PFSK-1 (cell line): ENCODE measurements at regions not wholly inside any gene's neighbourhood (a gene's known extent, or its start where the extent isn't known, plus 50 kb on each side); places are given as distances from the start of the nearest gene placed in this dataset.

ENCODE experiments used
- FOXP2 ChIP-seq: optimal IDR thresholded peaks from 2 replicates; pipeline ENCODE3; 2011; ENCODE audit warnings: borderline replicate concordance, control low read depth, inconsistent platforms; ENCODE audit not compliant: insufficient read depth; ENCODE audit errors: extremely low read length, extremely low read depth
- POLR2AphosphoS5 ChIP-seq: IDR thresholded peaks from 2 replicates; pipeline ENCODE4 v1.6.1; 2012; ENCODE audit warnings: low read depth, mild to moderate bottlenecking, control low read depth, low read length, moderate library complexity
- SIN3A ChIP-seq: IDR thresholded peaks from 2 replicates; pipeline ENCODE4 v1.6.1; 2012; ENCODE audit warnings: mild to moderate bottlenecking, low read length, moderate library complexity, borderline replicate concordance; ENCODE audit not compliant: insufficient read depth
- TAF1 ChIP-seq: IDR thresholded peaks from 2 replicates; pipeline ENCODE4 v1.6.1; 2012; ENCODE audit warnings: low read length, control low read depth, borderline replicate concordance; ENCODE audit not compliant: insufficient read depth
- TF ChIP-seq, protein P1 (sequence below), 2 experiments: IDR thresholded peaks; 2 replicates each; pipeline versions ENCODE4 v1.6.1 to v1.8.0; 2011 to 2012; ENCODE audit warnings: low read depth in 2 of 2, low read length in 2 of 2, control low read depth in 1 of 2, inconsistent platforms in 1 of 2, mild to moderate bottlenecking in 1 of 2, moderate library complexity in 1 of 2; ENCODE audit not compliant: insufficient read depth in 1 of 2

DNA sequence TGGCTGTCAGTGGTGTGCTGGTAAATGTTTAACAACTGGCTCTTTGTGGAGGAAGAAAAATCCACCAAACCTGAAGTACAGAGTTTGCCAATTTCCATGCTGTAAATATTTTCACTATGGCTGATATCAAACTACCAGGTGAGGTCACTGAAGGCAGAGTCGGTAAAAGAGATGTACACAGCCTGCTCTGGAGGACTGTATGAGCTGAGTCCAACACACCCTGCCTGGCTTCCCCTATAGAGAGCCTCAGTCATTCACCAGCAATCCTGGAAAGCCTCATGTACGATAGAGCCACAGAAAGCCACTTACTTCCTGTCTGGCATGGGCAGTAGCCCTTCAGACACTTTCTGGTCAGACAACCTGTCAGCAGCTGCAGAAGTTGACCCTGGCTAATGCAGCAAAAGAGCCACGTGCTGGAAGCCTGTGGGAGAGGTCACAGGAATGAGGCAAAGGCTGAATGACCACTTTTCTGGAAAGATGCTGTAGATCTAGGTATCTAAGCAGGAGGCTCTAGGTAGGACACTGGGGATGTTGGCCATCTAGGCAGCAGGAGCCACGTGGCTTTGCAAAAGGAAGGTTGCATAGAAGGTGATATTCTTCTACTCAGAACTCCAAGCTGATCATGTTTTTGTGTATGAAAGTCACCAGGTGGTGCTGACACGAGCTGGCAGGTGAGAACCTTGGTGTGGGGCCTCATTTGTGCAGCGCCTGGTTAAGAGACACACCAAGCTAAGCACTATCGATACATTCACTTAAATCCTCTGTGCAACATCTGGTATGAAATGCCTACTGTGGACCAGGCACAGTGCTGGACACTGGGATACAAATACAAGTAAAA lies 553.9 kb downstream of the VRK1 start:
- TF ChIP-seq TAF1 = no peak
- no peak for TF ChIP-seq FOXP2
- TF ChIP-seq, protein P1, sequence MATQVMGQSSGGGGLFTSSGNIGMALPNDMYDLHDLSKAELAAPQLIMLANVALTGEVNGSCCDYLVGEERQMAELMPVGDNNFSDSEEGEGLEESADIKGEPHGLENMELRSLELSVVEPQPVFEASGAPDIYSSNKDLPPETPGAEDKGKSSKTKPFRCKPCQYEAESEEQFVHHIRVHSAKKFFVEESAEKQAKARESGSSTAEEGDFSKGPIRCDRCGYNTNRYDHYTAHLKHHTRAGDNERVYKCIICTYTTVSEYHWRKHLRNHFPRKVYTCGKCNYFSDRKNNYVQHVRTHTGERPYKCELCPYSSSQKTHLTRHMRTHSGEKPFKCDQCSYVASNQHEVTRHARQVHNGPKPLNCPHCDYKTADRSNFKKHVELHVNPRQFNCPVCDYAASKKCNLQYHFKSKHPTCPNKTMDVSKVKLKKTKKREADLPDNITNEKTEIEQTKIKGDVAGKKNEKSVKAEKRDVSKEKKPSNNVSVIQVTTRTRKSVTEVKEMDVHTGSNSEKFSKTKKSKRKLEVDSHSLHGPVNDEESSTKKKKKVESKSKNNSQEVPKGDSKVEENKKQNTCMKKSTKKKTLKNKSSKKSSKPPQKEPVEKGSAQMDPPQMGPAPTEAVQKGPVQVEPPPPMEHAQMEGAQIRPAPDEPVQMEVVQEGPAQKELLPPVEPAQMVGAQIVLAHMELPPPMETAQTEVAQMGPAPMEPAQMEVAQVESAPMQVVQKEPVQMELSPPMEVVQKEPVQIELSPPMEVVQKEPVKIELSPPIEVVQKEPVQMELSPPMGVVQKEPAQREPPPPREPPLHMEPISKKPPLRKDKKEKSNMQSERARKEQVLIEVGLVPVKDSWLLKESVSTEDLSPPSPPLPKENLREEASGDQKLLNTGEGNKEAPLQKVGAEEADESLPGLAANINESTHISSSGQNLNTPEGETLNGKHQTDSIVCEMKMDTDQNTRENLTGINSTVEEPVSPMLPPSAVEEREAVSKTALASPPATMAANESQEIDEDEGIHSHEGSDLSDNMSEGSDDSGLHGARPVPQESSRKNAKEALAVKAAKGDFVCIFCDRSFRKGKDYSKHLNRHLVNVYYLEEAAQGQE (IDR thresholded peaks at IDR 0.05; ENCODE audit: insufficient read depth in 1 of 2, low read depth in 2 of 2, low read length in 2 of 2) = no peak
- no peak for TF ChIP-seq SIN3A
- TF ChIP-seq POLR2AphosphoS5 = no peak

DNA sequence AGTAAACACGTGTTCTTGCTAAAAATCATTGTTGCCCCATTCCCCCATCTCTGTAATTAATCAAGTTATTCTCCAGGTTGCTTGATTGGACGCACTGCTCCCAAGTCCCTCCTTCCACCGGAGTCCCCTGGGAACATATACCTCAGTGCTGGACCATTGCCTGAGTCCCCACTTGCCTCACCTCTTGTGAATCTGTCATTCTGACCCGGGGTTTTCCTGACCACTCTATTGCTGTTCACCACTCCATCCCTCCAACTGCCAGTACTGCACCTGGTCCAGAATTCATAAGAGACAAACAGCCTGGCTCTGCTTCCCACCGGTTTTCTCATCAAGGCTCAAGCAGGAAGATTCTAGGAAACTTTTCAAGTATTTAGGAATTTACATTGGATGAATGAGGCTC lies 555.9 kb downstream of the VRK1 start:
- no peak for TF ChIP-seq TAF1
- no peak for TF ChIP-seq SIN3A
- TF ChIP-seq, protein P1 (IDR thresholded peaks at IDR 0.05; ENCODE audit: insufficient read depth in 1 of 2, low read depth in 2 of 2, low read length in 2 of 2) = no peak
- no peak for TF ChIP-seq FOXP2
- TF ChIP-seq POLR2AphosphoS5 = no peak

DNA sequence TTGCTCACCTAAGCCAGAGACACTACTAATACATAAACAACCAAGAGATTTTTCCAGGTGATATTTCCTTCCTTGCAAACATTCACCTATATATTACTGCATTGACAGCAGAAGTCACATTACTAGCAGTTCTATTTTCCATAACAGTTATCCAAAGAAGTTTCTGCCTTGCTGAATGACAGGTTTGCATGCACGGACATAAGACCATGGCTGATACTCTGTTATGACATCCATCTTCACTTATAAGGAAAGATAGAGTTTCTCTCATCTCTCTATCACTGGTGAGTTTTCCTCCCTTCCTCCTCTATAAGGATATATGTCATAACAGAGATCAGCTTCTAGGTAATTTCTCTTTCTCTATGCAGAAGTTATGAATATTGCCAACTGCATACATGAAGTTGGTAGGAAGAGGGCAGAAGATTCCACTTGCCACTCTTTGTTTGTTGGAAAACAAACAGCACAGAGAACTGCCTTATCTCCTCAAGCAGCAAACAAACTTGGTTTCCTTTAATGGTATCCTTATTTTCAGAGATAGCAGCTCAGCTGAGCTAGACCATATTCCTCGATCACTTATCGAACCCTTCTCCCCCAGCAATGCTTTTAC lies 557.0 kb downstream of the VRK1 start:
- TF ChIP-seq SIN3A = no peak
- TF ChIP-seq FOXP2 = no peak
- no peak for TF ChIP-seq POLR2AphosphoS5
- TF ChIP-seq, protein P1 (IDR thresholded peaks at IDR 0.05; ENCODE audit: insufficient read depth in 1 of 2, low read depth in 2 of 2, low read length in 2 of 2) = no peak
- no peak for TF ChIP-seq TAF1

DNA sequence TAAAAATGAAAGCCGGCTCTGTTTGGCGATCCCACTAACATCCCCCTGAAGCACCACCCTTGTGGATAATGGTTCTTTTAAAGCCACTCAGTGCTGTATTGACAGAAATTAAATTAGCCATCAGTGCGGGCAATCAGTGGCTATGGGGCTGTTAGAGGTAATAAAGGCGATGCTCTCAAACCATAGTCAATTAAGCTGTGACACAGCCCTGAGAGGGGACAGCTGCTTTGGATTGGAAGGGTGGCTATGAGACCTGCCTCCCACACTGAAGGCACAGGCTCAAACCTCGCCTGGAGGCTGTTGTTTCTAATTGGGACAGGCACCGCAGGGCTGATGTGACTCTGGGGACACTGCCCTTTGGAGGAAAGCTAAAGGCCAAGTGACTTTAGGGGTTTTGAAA lies 562.2 kb downstream of the VRK1 start:
- TF ChIP-seq FOXP2 = no peak
- no peak for TF ChIP-seq SIN3A
- no peak for TF ChIP-seq TAF1
- TF ChIP-seq, protein P1 (IDR thresholded peaks at IDR 0.05; ENCODE audit: insufficient read depth in 1 of 2, low read depth in 2 of 2, low read length in 2 of 2) = no peak
- TF ChIP-seq POLR2AphosphoS5 = no peak
